SK-N-MC (cell line): ENCODE measurements at regions not wholly inside any gene's neighbourhood (a gene's known extent, or its start where the extent isn't known, plus 50 kb on each side); places are given as distances from the start of the nearest gene placed in this dataset.

Experiments used
- EZH2 ChIP-seq: fragments of 200-600 bp; sonication (generic); IDR thresholded peaks from one replicate; pipeline ENCODE4 v1.6.1; 2017; ENCODE audit warnings: antibody characterized with exemption
- POLR2AphosphoS5 ChIP-seq: IDR thresholded peaks from 2 replicates; pipeline ENCODE4 v1.6.1; 2012; ENCODE audit warnings: mild to moderate bottlenecking, low read depth, low read length, borderline replicate concordance

DNA sequence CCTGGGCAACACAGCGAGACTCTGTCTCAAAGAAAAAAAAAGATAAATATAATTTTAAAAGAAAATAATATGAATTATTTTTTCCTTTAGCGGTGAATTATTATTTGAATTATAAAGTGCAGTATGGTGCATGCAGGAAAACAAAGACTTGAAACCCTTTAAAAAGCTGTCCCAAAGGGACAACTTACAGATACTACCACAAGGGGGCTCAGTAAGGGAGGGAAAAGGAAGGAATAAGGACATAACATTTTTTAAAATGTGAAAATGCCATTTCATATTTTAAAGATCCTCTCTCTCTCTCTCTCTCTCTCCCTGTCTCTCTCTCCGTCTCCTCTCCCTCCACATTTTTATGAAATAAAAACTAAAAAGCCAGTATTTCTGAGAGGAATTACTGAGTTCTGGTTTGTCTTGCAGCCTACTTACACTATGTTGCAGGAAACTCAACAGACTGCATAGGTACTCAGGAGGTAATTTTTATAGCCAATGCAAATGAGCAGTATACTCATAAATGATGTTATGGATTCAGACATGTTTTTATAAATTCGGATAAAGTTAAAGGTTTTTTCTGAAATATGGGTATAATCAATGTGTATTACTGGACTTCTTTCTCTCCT, 455.0 kb upstream of the GJE1 start:
- TF ChIP-seq EZH2 (no peak), POLR2AphosphoS5 (no peak)
